ENCODE measurements at regions not wholly inside any gene's neighbourhood (a gene's known extent, or its start where the extent isn't known, plus 50 kb on each side); places are given as distances from the start of the nearest gene placed in this dataset.
"Not testable (repeated sequence)": the region's sequence is repeated elsewhere in the genome, so short reads cannot be mapped to it uniquely, and the experiment has no call there.

GRCh38 chr13:111625526-111626315 lies 305.3 kb downstream of the TEX29 start:
- DNase-seq = no peak

- DNase-seq = no peak
Observed at GRCh38 chr13:111626371-111627305, 306.2 kb downstream of the TEX29 start.

GRCh38 chr13:111627596-111627995 lies 307.2 kb downstream of the TEX29 start:
- no peak for DNase-seq

- DNase-seq = no peak
Observed at GRCh38 chr13:111629016-111629415, 308.6 kb downstream of the TEX29 start.

GRCh38 chr13:111629457-111629856 lies 309.0 kb downstream of the TEX29 start:
- no peak for DNase-seq

- DNase-seq = no peak
Observed at GRCh38 chr13:111629926-111630325, 309.5 kb downstream of the TEX29 start.

GRCh38 chr13:111630406-111630805 lies 310.0 kb downstream of the TEX29 start:
- peak in 1 of 2 experiments; percentile 13 for DNase-seq

GRCh38 chr13:111631271-111631670 lies 310.8 kb downstream of the TEX29 start:
- DNase-seq = not testable (repeated sequence)

- no peak for DNase-seq
Observed at GRCh38 chr13:111632906-111633305, 312.5 kb downstream of the TEX29 start.

- DNase-seq = no peak
Observed at GRCh38 chr13:111633401-111633800, 313.0 kb downstream of the TEX29 start.

GRCh38 chr13:111634410-111634809 lies 314.0 kb downstream of the TEX29 start:
- no peak for DNase-seq

- DNase-seq = no peak
Observed at GRCh38 chr13:111636271-111636670, 315.8 kb downstream of the TEX29 start.

- no peak for DNase-seq
Observed at GRCh38 chr13:111636804-111637203, 316.4 kb downstream of the TEX29 start.

GRCh38 chr13:111637365-111637764 lies 316.9 kb downstream of the TEX29 start:
- DNase-seq = no peak

- no peak for DNase-seq
Observed at GRCh38 chr13:111638233-111638632, 317.8 kb downstream of the TEX29 start.

- no peak for DNase-seq
Observed at GRCh38 chr13:111639196-111639705, 318.8 kb downstream of the TEX29 start.

- DNase-seq = peak in 1 of 2 experiments; percentile 13
Observed at GRCh38 chr13:111640006-111640405, 319.6 kb downstream of the TEX29 start.

GRCh38 chr13:111640476-111640875 lies 320.0 kb downstream of the TEX29 start:
- DNase-seq = no peak

GRCh38 chr13:111642156-111642767 lies 321.8 kb downstream of the TEX29 start:
- DNase-seq = no peak

- DNase-seq = no peak
Observed at GRCh38 chr13:111644750-111645149, 324.3 kb downstream of the TEX29 start.

GRCh38 chr13:111645198-111645597 lies 324.8 kb downstream of the TEX29 start:
- DNase-seq = no peak

GRCh38 chr13:111645598-111646455 lies 325.4 kb downstream of the TEX29 start:
- no peak for DNase-seq
